ENCODE measurements at regions not wholly inside any gene's neighbourhood (a gene's known extent, or its start where the extent isn't known, plus 50 kb on each side); places are given as distances from the start of the nearest gene placed in this dataset.
A peak's percentile ranks its signal among the peaks of the same experiment; 100 is the strongest.

- TF ChIP-seq CHD7 (IDR thresholded peaks at IDR 0.05; ENCODE audit: insufficient replicate concordance, low read length) (peak; percentile 1), POLR2A (IDR thresholded peaks at IDR 0.05; ENCODE audit: control extremely low read depth in 1 of 2, low read depth in 2 of 2, low read length in 2 of 2) (peak in 1 of 2 experiments; percentile 41), EP300 (IDR thresholded peaks at IDR 0.05; ENCODE audit: borderline replicate concordance in 1 of 2, low read depth in 2 of 2, low read length in 2 of 2) (no peak)
These were observed 128.7 kb downstream of the TLR5 start (continued) for GRCh38 chr1:223014142-223014873.
